CD4-positive, alpha-beta T cell treated with Interferon alpha-2 for 1 hour (primary cell): ENCODE measurements at regions not wholly inside any gene's neighbourhood (a gene's known extent, or its start where the extent isn't known, plus 50 kb on each side); places are given as distances from the start of the nearest gene placed in this dataset.
A peak's percentile ranks its signal among the peaks of the same experiment; 100 is the strongest.

Source experiments
- DNase-seq, 2 donors: peaks; one replicate each; pipeline ENCODE4 v3.0.0-alpha.2; 2020 to 2022

DNA sequence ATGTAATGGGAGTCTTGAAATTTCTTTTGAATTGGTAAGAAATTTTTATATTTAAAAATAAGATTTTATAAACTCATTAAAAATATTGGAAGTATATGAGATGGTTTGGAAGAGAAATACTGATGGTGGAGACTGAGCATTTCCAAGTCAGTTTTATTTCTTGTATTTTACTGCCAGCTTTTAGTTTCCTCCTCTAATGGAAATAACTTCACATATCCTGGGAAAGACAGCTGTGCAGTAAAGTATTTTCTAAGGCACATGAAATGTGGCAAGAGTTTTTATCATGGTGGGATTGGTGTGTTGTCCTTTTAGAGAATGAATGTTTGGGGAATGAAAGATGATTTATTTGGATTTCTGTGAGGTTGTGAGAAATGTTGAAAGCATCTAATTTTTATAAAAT, 346.9 kb upstream of the RGS6 start:
- no peak for DNase-seq

DNA sequence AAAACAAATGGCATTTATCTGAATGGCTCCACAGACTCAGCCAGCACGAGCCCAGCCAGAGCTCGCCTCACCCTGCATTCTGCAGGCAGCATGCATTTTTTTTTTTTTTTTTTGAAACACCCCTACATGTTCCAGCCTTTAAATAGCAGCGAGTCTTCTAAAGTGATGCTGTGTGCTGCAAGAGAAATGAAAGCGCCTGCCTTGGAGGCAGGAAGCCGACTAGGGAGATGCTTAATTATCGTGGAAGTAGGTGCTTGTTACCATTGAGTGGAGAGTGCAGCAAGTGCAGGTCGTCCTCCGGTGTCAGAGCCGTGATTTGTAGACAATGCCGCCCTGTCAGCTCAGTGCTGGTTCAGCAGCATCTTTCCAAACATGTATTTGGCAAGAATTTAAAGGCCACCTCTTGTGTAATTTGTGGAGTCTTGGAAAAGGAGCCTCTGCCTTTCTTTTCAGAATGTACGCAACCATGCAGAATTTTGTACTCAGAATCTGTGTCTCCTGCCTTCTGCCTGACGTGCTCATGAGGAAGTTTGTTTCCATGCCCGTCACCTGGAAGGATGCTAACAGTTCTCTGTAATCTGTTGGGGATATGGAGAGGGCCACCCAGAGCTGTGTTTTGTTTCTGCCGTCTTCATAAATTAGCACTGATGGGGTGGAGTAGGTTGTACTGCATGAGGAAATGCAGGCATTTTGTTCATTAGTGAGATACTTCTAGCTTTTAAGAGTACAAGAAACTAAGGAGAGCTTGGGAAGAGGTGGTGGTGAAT, 345.9 kb upstream of the RGS6 start:
- DNase-seq = no peak

DNA sequence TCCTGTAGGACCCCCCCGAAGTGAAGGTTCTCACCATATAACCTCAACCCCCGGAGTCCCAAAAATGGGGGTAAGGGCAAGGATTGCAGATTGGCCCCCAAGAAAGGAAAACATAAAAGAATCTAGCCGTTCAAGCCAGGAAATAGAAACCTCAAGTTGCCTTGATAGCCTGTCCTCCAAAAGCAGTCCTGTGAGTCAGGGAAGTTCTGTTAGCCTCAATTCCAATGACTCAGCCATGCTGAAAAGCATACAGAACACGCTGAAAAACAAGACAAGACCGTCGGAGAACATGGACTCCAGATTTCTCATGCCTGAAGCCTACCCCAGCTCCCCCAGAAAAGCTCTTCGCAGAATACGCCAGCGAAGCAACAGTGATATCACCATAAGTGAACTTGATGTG, 344.2 kb upstream of the RGS6 start:
- no peak for DNase-seq

DNA sequence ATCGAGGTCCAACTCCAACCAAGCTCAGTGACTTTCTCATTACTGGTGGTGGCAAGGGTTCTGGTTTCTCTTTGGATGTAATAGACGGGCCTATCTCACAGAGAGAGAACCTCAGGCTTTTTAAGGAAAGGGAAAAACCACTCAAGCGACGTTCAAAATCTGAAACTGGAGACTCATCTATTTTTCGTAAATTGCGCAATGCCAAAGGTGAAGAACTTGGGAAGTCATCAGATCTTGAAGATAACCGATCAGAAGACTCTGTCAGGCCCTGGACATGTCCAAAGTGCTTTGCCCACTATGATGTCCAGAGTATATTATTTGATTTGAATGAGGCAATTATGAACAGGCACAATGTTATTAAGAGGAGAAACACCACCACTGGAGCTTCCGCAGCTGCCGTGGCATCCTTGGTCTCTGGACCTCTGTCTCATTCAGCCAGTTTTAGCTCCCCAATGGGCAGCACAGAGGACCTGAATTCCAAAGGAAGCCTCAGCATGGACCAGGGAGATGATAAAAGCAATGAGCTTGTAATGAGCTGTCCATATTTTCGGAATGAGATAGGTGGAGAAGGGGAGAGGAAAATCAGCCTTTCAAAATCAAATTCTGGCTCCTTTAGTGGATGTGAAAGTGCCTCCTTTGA, 343.5 kb upstream of the RGS6 start:
- no peak for DNase-seq

DNA sequence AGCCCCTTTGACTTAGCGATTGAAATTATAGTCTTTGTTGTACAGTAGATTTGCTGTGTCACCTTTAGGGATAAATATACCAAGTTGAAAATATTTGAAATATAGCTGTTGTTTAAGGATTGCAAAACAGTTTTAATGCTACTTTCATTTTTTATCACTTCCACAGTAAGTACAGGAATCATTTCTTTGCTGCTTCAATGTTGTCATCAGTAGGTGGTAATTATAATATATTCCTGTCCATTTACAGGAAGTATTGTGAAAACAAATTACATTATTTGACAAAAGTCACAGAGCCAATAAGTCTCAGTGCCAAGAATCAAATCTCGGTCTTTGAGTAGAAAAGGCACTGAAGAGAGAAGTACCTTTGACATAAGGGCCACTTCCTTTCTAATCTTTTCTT, 342.6 kb upstream of the RGS6 start:
- no peak for DNase-seq

DNA sequence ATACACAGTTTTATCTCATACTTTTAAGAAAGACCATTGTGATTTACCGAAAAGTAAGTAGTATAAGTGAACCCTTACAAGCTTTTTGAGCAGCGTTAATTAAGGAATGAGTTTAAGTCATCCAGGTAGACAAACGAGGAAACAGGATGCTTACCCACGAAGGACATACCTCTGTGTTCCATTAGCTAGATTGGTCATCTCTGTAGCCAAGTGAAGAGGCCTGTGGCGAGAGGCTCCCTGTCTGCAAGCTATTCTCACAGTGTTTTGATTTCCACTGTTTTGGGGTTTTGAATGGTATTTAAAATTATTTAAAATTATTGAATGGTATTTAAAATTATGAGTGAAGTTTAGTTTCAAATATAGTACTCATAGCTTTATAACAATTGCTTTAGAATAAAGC, 342.1 kb upstream of the RGS6 start:
- DNase-seq = no peak

DNA sequence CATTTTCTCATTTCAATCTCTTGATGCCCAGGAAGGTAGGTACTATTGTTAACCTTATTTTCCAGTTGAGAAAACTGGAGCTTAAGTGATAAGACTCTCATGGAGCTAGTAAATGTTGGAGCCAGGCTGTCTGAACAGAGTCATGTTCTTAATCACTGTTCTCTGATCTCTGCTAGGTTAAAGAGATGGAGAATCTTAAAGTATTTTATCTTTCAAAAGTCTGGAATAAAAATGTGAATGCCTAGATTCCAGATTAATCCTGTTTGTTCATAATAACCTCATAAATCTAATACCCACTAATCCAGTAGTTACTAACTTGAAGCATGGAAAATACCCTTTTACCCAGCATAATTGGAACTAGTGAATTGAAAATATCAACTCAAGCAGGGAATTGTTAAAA, 341.0 kb upstream of the RGS6 start:
- DNase-seq = no peak

DNA sequence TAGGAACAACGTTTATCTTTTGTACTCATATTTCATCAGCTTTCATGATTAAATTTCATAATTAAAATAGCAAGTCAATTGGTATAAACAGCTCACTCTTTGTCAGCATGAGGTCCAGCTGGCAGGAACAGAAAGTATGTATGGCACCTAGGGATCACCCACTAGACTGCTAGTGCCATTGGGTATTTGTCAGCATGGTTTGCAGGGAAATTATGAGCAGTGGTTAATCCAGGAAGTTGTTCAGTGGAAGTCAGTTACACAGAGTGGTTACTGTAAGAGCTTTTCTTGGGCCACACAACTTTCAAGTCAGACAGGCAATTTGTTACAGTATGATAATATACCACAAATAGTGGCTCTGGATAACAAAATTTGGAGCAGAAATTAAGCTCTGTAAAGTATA, 340.3 kb upstream of the RGS6 start:
- peak; percentile 7 to 33 for DNase-seq

DNA sequence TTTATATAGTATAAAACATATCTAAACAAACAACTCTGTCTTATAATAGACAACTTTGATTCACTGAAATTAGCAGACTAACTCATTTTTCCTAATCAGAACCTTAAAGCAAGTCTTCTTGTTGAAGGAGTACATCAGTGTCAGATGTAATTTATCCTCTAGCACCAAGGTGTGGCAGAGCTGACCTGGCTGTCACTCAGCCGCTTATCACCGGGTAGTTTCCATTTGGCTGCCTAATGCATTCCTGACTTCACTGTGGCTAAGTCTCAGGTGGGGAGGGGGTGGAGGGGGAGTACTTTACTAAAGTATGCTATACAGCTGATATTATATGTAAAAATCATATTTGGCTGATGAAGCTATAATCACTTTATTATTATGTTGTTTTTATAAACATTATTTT, 339.9 kb upstream of the RGS6 start:
- DNase-seq = no peak

DNA sequence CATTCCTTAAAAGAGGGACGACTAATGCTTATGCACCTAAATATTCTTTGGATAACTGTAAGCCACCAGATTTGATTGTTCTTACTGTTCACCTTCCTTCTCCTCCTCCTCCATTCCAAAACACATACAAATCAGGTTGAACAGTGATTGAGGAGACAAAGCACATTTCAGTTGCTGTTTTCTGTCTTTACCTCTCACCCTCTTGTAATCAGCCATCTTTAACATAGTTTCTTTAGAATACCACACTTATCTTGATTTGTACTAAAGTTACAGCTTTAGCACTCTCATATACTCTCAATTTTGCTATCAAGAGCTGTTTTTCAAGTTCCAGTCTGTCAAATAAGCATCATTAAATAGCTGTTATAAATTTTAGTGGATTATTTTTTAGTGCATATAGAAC, 338.3 kb upstream of the RGS6 start:
- no peak for DNase-seq

DNA sequence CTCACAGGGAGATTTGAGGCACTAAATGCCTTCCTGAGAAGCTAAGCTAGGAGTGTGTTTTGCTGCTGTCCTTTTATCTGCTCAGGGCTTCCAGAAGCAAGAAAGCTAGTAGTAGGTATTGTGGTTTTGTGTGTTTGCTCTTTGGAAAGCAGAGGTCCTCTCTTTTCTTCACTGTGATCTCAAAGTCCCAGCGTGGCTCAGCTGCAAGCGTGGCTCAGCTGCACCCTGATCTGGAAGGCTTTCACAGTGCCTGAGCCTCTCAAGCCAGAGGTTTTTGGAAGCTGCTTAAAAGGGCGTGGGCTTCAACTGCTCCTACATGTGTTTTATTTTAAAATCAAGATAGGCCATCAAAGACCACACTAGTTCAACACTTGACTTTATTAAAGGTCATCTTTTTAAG, 337.4 kb upstream of the RGS6 start:
- DNase-seq = no peak

DNA sequence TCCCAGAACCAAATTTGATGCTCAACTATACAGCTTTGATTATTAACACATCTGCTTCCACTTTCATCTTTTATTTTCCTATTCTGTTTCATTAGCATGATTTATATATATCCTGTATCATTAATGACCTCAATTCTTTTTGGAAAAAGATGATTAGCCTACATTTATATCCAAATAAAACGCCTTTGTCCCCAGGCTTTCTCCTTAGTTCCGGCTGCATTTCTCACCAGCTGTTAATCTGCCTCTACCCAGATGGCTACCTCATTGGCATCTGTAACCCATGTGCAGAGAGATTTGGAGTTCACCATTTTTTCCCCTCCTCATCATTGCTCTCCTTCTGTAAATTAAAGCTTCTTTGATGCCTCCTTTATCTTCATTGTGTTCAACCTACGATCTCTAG, 336.8 kb upstream of the RGS6 start:
- no peak for DNase-seq

DNA sequence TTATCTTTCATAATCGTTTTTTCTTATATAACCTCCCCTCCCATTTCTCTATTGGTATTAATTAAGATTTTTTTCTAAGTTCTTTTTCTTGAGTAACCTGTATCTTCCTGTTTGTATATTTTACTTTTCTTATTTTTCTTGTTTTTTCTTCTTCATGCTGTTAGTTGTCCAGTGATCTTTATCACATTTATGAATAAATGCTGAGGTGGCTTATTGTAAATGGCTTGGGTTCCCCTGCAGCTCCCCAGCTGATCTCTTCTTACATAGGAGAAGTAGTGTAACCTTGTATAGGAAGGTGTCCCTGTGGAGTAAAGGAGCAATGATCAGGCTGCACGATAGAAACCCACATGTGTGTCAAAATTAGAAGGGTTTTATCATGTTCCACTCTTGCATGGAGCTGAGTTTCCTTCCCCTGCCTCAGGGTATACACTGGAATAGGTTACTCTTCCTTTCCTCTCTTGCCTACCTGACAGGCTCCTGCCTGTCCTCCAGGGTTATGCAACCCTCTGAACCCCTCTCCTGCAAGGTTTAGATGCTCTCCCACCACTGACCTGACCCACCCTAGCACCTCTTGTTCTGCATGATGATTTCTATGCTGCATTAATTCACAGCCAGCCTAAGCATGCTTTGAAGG, 334.8 kb upstream of the RGS6 start:
- DNase-seq = no peak

DNA sequence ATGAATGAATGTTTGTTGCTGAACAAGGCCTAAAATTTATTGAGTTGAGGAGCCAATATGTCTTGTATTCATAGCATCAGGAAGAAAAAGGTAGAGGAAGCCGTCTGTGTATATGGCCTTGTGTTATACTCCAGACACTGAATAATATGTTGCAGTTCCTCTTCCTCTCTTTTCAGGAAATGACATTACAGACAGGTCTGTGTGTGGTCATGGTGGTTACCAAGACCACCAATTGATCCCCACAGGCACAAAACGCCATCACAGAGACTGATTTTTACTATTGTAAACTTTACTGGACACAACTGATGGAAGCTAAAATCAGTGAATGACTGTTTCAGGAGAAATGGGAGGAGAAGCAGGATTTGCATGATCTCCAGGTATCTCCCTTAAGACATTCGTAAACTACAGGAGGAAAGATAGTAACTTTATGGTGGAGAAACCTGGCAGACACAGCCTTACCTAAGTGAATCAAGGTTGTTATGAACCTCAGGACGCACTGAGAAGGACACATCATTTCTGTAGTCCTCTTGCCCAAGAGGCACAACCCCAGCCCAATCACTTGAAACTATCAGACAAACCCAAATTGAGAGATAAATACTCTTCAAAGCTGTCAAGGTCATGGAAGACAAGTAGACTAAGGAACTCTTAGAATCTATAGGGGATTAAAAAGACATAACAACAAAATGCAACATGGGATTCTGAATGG, 334.1 kb upstream of the RGS6 start:
- peak in 1 of 2 donors; percentile 4 for DNase-seq

DNA sequence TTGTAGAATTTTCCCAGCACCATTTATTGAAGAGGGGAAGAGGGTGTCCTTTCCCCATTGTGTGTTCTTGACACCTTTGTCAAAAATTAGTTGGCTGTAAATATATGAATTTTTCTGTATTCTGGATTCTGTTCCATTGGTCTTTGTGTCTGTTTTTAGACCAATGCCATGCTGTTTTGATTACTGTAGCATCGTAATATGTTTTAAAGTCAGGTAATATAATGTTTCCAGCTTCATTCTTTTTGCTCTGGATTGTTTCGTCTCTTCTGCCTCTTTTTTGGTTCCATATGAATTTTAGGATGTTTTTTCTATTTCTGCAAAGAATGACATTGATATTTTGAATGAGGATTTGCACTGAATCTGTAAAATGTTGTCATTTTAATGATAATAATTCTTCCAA, 331.9 kb upstream of the RGS6 start:
- DNase-seq = no peak

DNA sequence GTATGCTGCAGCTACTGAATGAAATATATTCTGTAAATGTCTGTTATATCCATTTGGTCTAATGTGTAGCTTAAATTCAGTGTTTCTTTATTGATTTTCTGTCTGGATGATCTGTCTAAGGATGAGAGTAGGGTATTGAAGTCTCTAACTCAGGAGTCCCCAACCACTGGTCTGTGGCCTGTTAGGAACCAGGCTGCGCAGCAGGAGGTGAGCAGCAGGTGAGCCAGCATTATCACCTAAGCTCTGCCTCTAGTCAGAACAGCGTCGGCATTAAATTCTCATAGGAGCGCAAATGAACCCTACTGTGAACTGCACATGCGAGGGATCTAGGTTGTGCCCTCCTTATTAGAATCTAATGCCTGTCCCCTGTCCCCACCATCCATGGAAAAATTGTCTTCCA, 329.7 kb upstream of the RGS6 start:
- DNase-seq = no peak

DNA sequence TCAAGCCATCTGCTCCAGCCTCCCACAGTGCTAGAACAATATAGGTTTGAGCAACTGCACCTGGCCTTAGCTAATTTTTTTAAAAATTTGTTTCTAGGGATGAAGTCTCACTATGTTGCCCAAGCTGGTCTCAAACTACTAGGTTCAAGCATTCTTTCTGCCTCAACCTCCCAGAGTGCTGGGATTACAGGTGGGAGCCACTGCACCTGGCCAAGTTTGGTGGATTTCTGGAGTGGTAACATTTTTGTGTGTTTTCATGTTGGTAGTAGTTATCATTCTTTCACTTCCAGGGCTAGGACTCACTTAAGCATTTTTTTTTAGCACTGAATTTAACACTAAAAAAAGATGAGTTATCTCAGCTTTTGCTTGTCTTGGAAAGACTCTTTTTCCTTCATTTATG, 328.0 kb upstream of the RGS6 start:
- no peak for DNase-seq

DNA sequence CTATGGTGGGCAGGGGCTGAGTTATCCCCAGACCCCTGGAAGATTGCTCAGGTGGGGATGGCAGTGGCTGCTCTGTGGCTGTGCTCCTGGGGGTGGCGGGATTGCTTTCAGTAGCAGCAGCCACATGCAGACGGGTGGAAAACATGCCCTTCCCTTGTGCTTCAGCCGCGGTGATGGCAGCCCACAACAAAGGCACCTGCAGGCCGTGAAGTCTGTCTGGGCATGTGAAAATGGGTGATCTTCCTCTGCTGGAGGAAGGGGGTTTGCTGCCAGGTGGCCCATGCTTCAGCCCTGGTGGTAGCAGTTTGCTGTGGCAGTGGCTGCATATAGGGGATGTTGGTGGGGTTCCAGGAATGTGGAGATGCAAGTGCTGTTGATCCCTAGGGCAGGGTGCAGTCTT, 326.2 kb upstream of the RGS6 start:
- no peak for DNase-seq

DNA sequence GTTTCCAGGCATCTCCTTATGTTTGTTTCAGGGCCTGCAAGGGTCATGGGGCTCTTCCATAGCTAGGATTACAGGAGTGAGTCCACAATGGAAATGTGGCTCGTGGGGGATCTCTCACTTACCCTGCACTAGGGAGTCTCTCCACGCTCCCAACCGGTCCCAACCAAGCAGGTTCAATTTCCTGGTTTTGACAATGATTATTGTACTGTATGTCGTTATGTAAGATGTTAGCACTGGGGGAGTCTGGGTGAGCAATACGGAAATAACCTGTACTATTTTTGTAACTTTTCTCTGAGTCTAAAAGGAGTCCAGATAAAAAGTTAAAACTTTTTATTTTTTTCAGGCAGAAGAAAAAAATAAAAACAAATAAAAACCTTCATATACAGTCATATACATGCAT, 325.7 kb upstream of the RGS6 start:
- DNase-seq = no peak

DNA sequence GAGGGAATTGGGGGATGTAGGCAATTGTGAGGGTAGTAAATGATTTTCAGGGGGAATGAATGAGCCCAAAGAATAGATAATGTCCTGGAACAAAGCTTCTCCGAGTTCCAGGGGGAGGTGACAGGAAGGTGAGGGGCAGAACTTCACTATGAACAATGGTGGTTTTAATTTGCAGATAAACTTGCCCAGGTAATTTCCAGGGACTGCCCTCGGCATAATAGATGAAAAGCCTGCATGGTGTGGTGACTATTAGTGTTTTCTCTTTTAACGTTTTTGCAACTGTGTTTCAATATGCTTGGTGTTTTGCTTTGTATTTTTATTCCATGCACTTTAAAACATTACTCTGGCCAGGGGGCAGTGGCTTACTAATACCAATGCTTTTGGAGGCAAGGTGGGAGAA, 325.2 kb upstream of the RGS6 start:
- DNase-seq = no peak

DNA sequence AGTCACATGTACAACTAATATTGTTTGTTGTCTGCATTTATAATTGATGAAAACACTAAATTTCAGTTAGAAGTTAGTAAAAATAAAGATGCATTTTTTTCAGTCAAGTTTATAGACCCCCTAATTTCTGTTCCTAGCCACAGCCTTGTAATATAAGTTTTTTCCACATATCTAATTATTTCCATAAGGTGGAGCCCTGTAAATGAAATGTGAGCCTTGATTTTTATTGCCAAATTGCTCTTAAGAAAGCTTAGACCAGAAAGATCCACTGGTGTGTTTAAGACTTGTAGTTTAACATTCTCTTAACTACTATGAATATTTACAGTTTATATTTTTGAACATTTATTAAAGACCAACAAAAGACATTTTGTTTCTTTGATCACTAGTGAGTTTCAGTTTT, 322.1 kb upstream of the RGS6 start:
- no peak for DNase-seq

DNA sequence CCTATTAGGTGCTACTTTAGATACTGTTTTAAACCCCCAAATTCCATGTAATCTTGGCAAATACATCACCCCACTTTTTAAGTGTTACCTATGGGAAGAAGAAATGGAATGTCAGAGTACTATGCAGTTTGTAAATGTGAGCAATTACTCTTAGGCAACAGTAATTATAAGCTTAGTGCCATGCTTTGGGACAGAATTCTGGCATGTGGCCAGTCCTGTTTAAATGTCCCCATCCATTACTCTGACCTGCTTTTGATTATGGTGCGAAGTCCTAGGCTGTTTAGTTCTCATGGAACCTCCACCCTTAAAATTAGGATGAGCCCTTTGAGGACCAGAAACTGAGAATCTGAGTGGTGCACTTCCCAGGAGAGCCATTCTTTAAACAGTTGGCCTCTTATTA, 321.4 kb upstream of the RGS6 start:
- DNase-seq = no peak

DNA sequence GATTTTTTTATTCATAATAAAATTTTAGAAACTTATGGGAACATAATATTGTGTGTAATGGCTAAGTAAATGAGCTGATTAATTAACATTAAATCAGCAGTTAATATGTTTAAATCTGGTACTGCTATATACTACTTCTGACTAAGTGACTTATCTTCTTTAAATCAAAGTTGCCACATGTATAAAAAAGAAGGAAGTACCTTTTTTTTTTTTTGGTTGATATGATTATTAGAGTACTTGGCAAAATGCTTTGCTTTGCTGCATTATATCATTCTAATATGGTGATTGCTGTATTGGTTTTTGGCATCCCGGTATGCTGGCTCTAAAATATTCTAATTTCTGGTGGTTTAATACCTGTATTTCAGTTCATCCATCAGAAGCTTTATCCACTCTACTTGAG, 319.1 kb upstream of the RGS6 start:
- no peak for DNase-seq

DNA sequence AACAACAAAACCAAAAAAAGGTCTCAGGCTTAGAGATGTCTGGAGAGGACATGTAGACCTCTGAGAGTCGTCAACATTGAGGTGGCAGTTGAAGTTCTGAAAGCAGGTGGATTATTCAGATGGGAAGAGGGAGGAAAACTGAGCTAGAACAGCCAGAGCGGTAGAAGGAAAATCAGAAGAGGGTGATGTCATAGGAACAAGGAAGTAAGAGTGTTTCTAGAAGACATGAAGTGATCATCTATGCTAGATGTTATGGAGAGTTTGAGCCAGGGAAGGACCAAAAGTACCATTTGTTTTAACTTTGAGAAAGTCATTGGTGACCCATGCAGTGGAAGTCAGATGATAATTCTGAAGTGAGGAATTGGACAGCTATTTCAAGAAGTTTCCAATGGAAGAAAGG, 316.2 kb upstream of the RGS6 start:
- no peak for DNase-seq
